Esophagus muscularis mucosa (tissue), 4 donors: ENCODE measurements at regions not wholly inside any gene's neighbourhood (a gene's known extent, or its start where the extent isn't known, plus 50 kb on each side); places are given as distances from the start of the nearest gene placed in this dataset.
A peak's percentile ranks its signal among the peaks of the same experiment; 100 is the strongest.

Experiments used
- DNase-seq: peaks from one replicate; pipeline ENCODE4 v3.0.0-alpha.2; 2017; ENCODE audit errors: extremely low spot score
- H3K27ac ChIP-seq, 4 donors: fragments of 200-600 bp; sonication (generic); replicated peaks in 1 of 4; 1 replicate in 3 of 4; 2 replicates in 1 of 4; pipeline ENCODE4 v1.5.1; 2016 to 2019; ENCODE audit warnings: mild to moderate bottlenecking in 1 of 4
- H3K27me3 ChIP-seq, 4 donors: fragments of 200-600 bp; sonication (generic); one replicate each; pipeline versions ENCODE4 v1.5.1 to v1.6.0; 2016 to 2019
- H3K36me3 ChIP-seq, 4 donors: fragments of 200-600 bp; sonication (generic); one replicate each; pipeline ENCODE4 v1.5.1; 2016 to 2019
- H3K4me1 ChIP-seq, 4 donors: fragments of 200-600 bp; sonication (generic); one replicate each; pipeline ENCODE4 v1.5.1; 2016 to 2019
- H3K4me3 ChIP-seq, 4 donors: fragments of 200-600 bp; sonication (generic); 1 replicate in 2 of 4; 2 replicates in 2 of 4; pipeline ENCODE4 v1.5.1; 2016 to 2019; ENCODE audit warnings: mild to moderate bottlenecking in 4 of 4, moderate library complexity in 1 of 4
- H3K9me3 ChIP-seq, 4 donors: fragments of 200-600 bp; sonication (generic); 1 replicate in 3 of 4; 2 replicates in 1 of 4; pipeline ENCODE4 v1.5.1; 2016 to 2019
- EP300 ChIP-seq: sonication (generic); formaldehyde crosslinking; IDR thresholded peaks from one replicate; pipeline ENCODE4 v1.6.1; 2017; ENCODE audit warnings: antibody characterized with exemption
- POLR2A ChIP-seq: fragments of 450-650 bp; IDR thresholded peaks from one replicate; pipeline ENCODE4 v1.6.1; 2017; ENCODE audit warnings: antibody characterized with exemption, moderate library complexity, mild to moderate bottlenecking, low read depth
- POLR2AphosphoS5 ChIP-seq, 2 donors: sonication (generic); formaldehyde crosslinking; IDR thresholded peaks; one replicate each; pipeline ENCODE4 v1.6.1; 2017; ENCODE audit warnings: antibody characterized with exemption in 2 of 2
- WGBS: methylation state at CpG from one replicate; pipeline ENCODE4 v1.1.5; 2018; 5-methylcytosine and 5-hydroxymethylcytosine counted together
- intact Hi-C: fragments of 100-400 bp; cut with DNase I; formaldehyde crosslinking; loops from one replicate; pipeline ENCODE4 v1.15.1; 2023
- TF ChIP-seq, protein P1 (sequence below), 3 experiments: fragments of 200-600 bp in 2 of 3; fragments of 450-650 bp in 1 of 3; sonication (generic) in 2 of 3; IDR thresholded peaks; one replicate each; pipeline ENCODE4 v1.5.1; 2017 to 2019; ENCODE audit warnings: antibody characterized with exemption in 3 of 3, mild to moderate bottlenecking in 2 of 3, moderate library complexity in 1 of 3

DNA sequence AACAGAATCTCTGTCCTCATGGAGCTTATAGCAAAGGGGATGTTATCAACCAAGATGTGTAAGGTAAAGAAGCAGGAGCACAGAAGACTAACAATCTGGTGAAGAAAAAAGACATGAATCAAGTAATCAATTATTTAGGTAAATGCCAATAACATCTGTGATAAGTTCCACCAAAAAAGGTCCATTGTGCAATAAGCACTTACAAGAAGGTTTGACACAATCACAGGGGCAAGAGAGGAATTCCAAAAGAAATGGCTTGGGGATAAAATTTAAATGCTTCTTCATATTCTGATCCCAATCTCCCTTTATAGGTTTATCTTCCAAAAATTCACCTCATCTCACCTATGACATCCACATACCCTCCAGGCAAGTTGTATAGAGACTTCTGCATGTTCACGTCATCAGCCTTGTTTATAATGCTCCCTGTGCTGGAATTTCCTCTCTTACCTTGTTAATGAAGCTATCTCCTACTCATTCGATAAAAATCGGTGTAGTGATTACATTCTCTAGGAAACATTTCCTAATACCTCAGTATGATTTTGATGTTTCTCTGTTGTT, 53.6 kb upstream of the DPT start:
- intact Hi-C loops, result loop anchor here (5.0 to 10.0 kb wide), 4 partner anchors 70 to 438 kb away; no protein-coding TSS in a partner anchor
- Histone ChIP-seq H3K27ac (no peak overlapping the region), H3K9me3 (no peaks in the 10 kb centered on the region), H3K4me1 (peaks cover 3 to 17% (median 9%) of the 10 kb centered on the region in 4 donors), H3K36me3 (no peaks in the 10 kb centered on the region), H3K4me3 (no peak overlapping the region), H3K27me3 (no peaks in the 10 kb centered on the region)
- TF ChIP-seq POLR2A, result no peak
- no peak for DNase-seq
- 71% methylated on average over 3 of the region's 3 CpGs for WGBS

DNA sequence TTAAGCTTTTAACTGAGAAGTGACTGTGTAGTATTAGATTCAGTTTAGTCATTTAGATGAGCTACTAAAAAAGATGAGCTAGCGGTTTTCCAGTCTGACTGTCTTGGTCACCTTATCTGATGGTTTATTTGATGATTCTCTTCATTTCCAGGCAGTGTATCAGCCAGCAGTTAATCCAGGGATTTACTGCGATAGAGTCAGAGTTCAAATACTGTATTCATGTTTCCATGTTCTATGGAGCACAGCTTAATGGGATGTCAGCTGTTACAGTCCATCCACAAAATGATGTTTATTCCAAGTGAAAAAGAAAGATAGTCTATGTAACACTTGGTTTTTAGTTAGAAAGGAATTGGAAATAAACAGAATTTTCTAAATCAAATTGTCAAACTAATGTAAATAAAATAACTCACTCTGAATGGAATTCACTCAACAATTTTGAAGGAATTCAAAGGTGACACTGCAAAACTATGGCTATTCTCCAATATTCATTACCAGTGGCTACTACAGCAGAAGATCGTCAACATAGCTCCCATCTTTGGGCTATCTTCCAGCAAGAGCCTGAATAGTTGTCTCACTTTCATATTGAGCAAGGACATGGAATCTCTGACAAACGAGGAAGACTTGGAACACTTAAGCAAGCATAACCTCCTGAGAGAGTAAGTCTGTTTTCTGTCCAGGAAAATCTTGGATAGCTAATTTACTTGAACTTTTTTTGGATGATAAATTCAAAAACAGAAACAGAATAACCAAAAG, 54.6 kb upstream of the DPT start:
- intact Hi-C loops, result loop anchor here (5.0 to 10.0 kb wide), 4 partner anchors 71 to 439 kb away; no protein-coding TSS in a partner anchor
- Histone ChIP-seq H3K27ac (peak overlapping the region; percentile 43 to 60 (median 56)), H3K4me1 (peaks cover 3 to 17% (median 9%) of the 10 kb centered on the region in 4 donors), H3K4me3 (no peak overlapping the region), H3K36me3 (no peaks in the 10 kb centered on the region), H3K9me3 (no peaks in the 10 kb centered on the region), H3K27me3 (no peaks in the 10 kb centered on the region)
- TF ChIP-seq EP300 (no peak), POLR2A (no peak), POLR2AphosphoS5 (IDR thresholded peaks at IDR 0.05) (peak; percentile 40 to 74)
- TF ChIP-seq, protein P1, sequence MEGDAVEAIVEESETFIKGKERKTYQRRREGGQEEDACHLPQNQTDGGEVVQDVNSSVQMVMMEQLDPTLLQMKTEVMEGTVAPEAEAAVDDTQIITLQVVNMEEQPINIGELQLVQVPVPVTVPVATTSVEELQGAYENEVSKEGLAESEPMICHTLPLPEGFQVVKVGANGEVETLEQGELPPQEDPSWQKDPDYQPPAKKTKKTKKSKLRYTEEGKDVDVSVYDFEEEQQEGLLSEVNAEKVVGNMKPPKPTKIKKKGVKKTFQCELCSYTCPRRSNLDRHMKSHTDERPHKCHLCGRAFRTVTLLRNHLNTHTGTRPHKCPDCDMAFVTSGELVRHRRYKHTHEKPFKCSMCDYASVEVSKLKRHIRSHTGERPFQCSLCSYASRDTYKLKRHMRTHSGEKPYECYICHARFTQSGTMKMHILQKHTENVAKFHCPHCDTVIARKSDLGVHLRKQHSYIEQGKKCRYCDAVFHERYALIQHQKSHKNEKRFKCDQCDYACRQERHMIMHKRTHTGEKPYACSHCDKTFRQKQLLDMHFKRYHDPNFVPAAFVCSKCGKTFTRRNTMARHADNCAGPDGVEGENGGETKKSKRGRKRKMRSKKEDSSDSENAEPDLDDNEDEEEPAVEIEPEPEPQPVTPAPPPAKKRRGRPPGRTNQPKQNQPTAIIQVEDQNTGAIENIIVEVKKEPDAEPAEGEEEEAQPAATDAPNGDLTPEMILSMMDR (IDR thresholded peaks at IDR 0.05), result no peak
- 25% methylated on average over 4 of the region's 4 CpGs for WGBS
- no peak for DNase-seq

DNA sequence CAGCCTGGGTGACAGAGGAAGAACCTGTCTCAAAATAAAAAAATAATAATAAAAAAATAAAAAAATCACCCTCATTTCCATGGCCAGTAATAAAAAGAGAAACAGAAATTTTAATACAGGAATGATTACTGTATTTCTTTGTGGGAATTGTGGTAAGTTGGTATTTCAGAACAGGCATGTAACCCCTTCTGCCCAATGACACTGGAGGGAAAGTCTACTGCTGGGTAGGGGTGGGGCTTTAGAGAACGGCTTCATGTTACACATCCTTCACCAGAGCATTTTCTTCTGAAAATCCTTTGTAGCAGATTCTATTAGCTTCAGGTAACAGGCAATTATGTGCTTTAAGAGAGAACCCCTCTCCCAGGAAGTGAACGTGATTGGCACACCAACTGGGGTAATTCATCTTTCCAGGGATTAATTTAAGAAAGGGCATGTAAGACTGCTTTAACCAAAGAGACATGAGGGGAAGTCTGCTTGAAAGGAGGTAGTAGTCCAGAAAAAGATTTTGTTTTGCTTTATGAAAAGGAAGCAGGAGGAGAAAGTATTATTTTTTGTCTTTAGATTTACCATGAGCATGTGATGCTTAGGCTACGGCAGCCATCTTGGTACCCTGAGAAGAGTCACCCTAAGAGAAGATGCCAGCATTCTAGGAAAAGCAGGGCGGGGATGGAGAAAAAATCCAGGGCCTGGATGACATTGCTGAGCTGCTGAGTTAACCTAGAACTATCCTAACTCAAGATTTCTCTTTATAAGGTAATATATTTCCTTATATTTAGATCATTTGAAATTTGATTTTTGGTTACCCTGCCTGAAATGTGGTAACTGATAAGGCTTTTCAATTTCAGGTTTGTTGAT, 57.7 kb upstream of the DPT start:
- Histone ChIP-seq H3K9me3 (no peaks in the 10 kb centered on the region), H3K4me1 (peaks cover 3 to 17% (median 9%) of the 10 kb centered on the region in 4 donors), H3K27me3 (no peaks in the 10 kb centered on the region), H3K36me3 (no peaks in the 10 kb centered on the region), H3K4me3 (no peak overlapping the region), H3K27ac (no peak overlapping the region)
- DNase-seq, result no peak
- TF ChIP-seq, protein P1 (IDR thresholded peaks at IDR 0.05), result no peak
- TF ChIP-seq POLR2AphosphoS5 (IDR thresholded peaks at IDR 0.05), result no peak
- TF ChIP-seq POLR2A, result no peak
- intact Hi-C loops, result loop anchor here (10.0 kb wide), 3 partner anchors 172 to 442 kb away; no protein-coding TSS in a partner anchor
- WGBS, result 66% methylated on average over 4 of the region's 4 CpGs

DNA sequence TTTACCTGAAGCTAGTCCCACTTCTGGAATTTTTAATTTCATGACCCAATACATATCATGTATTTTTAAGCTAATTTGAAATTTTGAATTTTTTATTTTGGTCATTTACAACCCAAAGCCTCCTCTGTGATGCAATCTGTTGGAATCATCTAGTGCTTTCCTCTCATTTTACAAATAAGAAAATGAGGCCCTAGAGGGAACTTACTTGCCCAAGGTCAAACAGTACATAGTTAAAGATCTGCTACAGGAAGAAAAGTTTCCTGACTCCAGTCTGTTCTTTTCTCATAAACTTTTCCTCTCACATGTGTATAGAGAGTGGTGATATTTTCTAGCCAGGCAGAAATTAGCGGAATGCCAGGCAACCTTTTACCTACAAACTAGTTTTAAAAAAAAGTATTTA, 59.3 kb upstream of the DPT start:
- peaks cover 3 to 14% (median 9%) of the 10 kb centered on the region in 4 donors for H3K4me1 ChIP-seq
- intact Hi-C loops, result loop anchor here (10.0 kb wide), 3 partner anchors 173 to 443 kb away; no protein-coding TSS in a partner anchor
- H3K27ac ChIP-seq, result no peak overlapping the region
- TF ChIP-seq EP300, result no peak
- TF ChIP-seq POLR2AphosphoS5 (IDR thresholded peaks at IDR 0.05), result no peak
- TF ChIP-seq, protein P1 (IDR thresholded peaks at IDR 0.05), result no peak
- TF ChIP-seq POLR2A, result no peak
- no peak overlapping the region for H3K4me3 ChIP-seq
- H3K9me3 ChIP-seq, result no peaks in the 10 kb centered on the region
- 85% methylated on average over 1 of the region's 1 CpG for WGBS
- no peaks in the 10 kb centered on the region for H3K36me3 ChIP-seq
- no peaks in the 10 kb centered on the region for H3K27me3 ChIP-seq
- no peak for DNase-seq

DNA sequence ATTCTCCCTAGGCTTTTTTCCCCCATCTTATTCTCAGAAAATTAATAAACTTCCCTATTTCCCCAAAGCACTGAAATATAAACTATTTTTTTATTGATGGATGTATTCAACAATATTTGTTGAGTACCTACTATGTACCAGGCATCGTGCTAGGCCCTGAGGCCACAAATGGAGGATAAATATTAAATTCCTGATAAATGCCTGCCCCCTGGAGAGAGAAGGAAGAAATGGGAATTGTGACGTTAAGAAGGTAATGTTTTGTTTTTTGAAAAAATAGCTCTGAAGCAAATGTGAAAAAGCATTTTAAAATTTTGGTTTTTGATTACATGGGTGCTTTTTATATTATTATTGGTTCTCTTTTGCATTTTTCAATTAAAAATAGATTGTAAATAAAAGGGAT, 60.5 kb upstream of the DPT start:
- peaks cover 0 to 4% (median 3%) of the 10 kb centered on the region in 4 donors for H3K4me1 ChIP-seq
- 74% methylated on average over 2 of the region's 2 CpGs for WGBS
- DNase-seq, result no peak
- TF ChIP-seq, protein P1 (IDR thresholded peaks at IDR 0.05), result peak in 2 of 3 experiments; percentile 18
- no peak for TF ChIP-seq EP300
- no peaks in the 10 kb centered on the region for H3K27me3 ChIP-seq
- intact Hi-C loops, result loop anchor here (10.0 kb wide), 3 partner anchors 175 to 445 kb away; no protein-coding TSS in a partner anchor
- no peaks in the 10 kb centered on the region for H3K36me3 ChIP-seq
- no peak overlapping the region for H3K4me3 ChIP-seq
- H3K27ac ChIP-seq, result no peak overlapping the region
- H3K9me3 ChIP-seq, result no peaks in the 10 kb centered on the region
